Adipocyte (in vitro differentiated cells): ENCODE measurements at regions not wholly inside any gene's neighbourhood (a gene's known extent, or its start where the extent isn't known, plus 50 kb on each side); places are given as distances from the start of the nearest gene placed in this dataset.

Experiments used
- DNase-seq: peaks from one replicate; pipeline ENCODE4 v3.0.0-alpha.2; 2015; ENCODE audit warnings: low read depth
- H3K27me3 ChIP-seq: replicated peaks from 2 replicates; pipeline ENCODE4 v1.7.0; 2013; ENCODE audit warnings: mild to moderate bottlenecking, low read length, moderate library complexity; ENCODE audit not compliant: control insufficient read depth, insufficient read depth
- H3K36me3 ChIP-seq: 2 replicates; pipeline ENCODE4 v1.7.0; 2013; ENCODE audit warnings: low read length, mild to moderate bottlenecking, moderate library complexity; ENCODE audit not compliant: control insufficient read depth, insufficient read depth, severe bottlenecking
- H3K4me1 ChIP-seq: 2 replicates; pipeline ENCODE4 v1.7.0; 2013; ENCODE audit warnings: mild to moderate bottlenecking, low read length, moderate library complexity; ENCODE audit not compliant: control insufficient read depth, insufficient read depth
- H3K4me3 ChIP-seq: 2 replicates; pipeline ENCODE4 v1.7.0; 2013; ENCODE audit warnings: mild to moderate bottlenecking, low read length, moderate library complexity
- H3K9ac ChIP-seq: 2 replicates; pipeline ENCODE4 v1.7.0; 2013; ENCODE audit warnings: mild to moderate bottlenecking, low read length, moderate library complexity
- H3K9me3 ChIP-seq: 2 replicates; pipeline ENCODE4 v1.7.0; 2013; ENCODE audit warnings: mild to moderate bottlenecking, low read length, moderate library complexity; ENCODE audit not compliant: control insufficient read depth

DNA sequence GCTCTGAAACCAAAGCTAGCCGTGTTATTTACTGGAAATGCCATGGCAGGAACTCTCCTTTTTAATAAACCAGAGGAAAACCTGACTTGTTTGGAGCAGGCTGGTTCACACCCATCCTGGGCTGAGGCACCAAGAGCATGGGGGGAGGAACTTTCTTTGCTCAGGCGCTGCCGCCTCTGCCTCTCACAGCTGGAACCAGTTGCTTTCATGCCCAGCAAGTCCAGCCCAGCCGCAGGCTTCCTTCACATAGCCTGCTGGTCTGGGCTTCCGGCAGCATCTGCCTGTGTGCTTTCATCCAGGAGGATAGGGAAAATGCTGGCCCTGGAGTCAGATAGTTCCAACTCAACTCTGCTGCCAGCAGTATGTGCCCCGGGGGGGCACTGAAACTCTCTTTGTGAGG is 88.1 kb upstream of the ASIC2 start:
- Histone ChIP-seq H3K27me3 (peaks cover 40% of the 10 kb centered on the region), H3K36me3 (no peaks in the 10 kb centered on the region), H3K9ac (no peak overlapping the region), H3K4me3 (no peak overlapping the region), H3K4me1 (no peaks in the 10 kb centered on the region), H3K9me3 (no peaks in the 10 kb centered on the region)
- no peak for DNase-seq

DNA sequence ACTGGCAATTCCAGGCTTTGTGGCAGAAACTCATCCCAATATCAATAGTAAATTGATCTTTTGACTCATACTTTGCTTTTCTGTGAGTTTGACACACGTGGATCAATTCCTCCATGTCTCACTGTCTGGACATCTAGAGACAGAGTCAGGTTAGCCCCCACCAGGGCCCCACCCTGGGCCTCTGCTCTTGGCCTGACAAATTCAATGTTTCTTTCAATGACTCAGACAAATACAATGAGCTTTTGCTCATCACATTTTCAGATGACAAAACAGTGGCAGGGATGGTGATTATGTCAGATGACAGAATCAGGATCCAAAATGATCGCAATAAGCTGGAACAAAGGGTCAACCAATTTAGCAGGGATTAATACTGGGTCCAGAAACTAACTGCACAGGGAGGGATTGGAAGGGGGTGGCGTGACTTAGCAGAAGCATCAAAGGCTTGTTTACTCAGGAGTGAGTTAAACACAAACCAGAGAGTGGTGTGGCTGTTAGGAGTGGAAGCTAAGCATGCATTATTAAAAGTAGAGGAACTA is 90.5 kb upstream of the ASIC2 start:
- H3K36me3 ChIP-seq, result no peaks in the 10 kb centered on the region
- no peaks in the 10 kb centered on the region for H3K9me3 ChIP-seq
- no peak overlapping the region for H3K4me3 ChIP-seq
- H3K27me3 ChIP-seq, result peaks cover 44% of the 10 kb centered on the region
- DNase-seq, result no peak
- H3K9ac ChIP-seq, result no peak overlapping the region
- H3K4me1 ChIP-seq, result no peaks in the 10 kb centered on the region

DNA sequence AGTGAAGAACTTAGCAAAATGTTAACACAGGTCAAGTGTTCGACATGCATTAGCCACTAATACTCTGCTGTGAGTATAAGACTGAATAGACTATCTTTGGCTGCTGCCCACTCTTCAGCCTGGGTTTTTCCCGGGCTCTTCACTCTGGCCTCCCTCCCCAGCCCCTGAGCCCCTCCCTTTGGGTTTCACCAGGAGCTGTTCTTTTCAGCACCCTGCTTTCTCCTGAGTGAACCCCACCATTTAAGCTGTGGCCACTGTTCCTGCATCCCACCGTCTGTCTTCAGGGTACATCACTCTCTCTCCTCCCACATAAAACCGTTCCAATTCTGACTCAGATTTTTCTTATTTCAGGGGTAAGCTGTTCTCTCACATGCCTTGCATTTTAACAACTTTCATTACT is 92.0 kb upstream of the ASIC2 start:
- no peak overlapping the region for H3K4me3 ChIP-seq
- DNase-seq, result no peak

DNA sequence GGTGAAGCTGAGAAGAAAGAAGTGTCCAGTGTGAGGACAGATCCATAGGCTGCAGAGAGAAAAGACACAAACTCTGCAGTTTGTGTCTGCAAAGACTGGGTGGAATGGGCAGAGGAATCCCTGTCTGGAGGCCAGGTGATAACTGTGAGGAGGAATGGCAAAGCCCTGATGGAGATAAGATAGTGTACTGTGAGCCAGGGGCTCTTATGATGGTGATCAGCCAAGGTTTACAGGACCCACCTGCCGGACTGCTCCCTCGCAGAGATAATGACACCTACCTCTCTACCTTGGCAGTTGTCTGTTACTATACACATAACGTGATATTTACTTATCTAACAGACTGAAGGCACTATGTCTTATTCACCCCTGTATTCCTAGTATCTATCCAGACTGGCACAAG is 92.6 kb upstream of the ASIC2 start:
- Histone ChIP-seq H3K9me3 (no peaks in the 10 kb centered on the region), H3K27me3 (peaks cover 32% of the 10 kb centered on the region), H3K36me3 (no peaks in the 10 kb centered on the region), H3K4me1 (no peaks in the 10 kb centered on the region), H3K9ac (no peak overlapping the region), H3K4me3 (no peak overlapping the region)
- DNase-seq, result no peak

More for the DNA sequence above, 92.0 kb upstream of the ASIC2 start:
- no peak overlapping the region for H3K9ac ChIP-seq
- peaks cover 38% of the 10 kb centered on the region for H3K27me3 ChIP-seq
- no peaks in the 10 kb centered on the region for H3K9me3 ChIP-seq
- H3K36me3 ChIP-seq, result no peaks in the 10 kb centered on the region
- no peaks in the 10 kb centered on the region for H3K4me1 ChIP-seq

DNA sequence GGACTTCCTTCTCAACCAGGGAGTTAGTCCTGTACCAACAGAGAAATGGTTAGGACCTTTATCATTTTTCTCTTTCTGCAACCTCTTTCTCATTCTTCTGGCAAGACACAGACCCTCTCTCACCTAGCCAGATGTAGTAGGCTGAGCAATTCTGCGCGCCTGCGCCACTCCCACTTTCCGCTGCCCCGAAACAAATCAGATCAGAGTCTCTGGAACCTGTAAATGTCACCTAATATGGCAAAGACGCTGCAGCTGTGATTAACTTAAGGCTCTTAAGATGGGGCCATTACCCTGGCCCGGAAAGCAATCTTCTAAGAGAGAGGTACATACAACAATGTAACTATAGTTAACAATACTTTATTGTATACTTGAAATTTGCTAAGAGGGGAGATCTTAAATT is 94.3 kb upstream of the ASIC2 start:
- Histone ChIP-seq H3K9me3 (peaks cover 4% of the 10 kb centered on the region), H3K9ac (no peak overlapping the region), H3K27me3 (peaks cover 24% of the 10 kb centered on the region), H3K36me3 (no peaks in the 10 kb centered on the region), H3K4me3 (no peak overlapping the region), H3K4me1 (no peaks in the 10 kb centered on the region)
- DNase-seq, result no peak

DNA sequence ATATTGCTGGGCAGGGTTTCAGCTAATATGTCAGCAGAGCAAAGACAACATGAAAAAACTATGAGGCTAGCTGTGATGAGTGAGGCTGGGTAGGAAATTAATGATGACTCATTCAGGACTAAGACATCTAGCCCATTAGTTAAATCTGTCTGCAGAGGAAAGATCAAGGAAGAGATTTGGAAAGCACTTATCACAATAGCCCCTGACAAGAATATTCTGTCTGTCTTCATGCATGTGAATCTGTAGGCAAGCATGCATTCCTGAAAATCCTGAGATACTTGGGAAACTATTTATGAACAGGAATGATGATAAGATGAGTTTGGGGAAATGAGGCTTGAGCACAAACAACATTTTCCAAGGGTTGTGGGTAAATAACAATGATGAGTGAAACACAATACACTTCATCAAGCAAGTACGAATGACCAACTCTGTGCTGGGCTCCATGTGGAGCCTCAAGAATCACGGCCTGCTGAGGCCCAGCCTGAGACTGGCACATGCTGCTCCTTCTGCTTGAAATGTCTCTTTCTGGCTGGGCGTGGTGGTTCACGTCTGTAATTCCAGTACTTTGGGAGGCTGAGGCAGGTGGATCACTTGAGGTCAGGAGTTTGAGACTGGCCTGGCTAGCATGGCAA is 96.5 kb upstream of the ASIC2 start:
- Histone ChIP-seq H3K36me3 (no peaks in the 10 kb centered on the region), H3K4me1 (no peaks in the 10 kb centered on the region), H3K9ac (no peak overlapping the region), H3K27me3 (peaks cover 23% of the 10 kb centered on the region), H3K4me3 (no peak overlapping the region), H3K9me3 (peaks cover 7% of the 10 kb centered on the region)
- no peak for DNase-seq

DNA sequence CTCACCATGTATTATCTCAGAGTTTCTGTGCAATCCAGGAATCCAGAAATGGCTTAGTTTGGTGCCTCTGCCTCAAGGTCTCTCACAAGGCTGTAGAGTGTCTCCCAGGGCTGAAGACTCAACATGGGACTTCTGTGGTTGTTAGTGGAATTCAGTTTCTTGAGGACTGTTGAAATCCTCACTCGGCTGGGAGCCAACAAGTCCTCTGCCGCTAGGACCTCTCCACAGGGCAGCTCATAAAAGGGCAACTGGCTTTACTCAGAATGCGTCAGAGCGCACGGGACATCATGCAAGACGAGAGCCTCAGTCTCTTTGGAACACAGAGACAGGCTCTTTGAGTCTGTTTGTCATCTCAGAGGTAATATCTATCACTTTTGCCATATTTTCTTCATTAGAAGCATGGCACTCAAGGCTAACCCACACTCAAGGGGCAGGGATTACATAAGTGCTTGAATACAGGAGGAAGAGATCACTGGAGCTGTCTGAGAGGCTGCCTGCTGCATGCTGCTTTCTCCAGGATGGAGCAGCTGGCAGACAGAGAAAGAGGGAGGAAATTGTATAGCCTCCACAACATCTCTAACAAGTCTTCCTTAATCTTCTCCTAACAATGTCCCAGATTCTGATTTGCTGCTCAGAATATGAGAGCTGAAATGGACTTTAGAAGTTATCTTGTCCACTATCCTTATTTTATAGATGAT is 97.5 kb upstream of the ASIC2 start:
- Histone ChIP-seq H3K4me3 (no peak overlapping the region), H3K9me3 (peaks cover 9% of the 10 kb centered on the region), H3K9ac (no peak overlapping the region), H3K36me3 (no peaks in the 10 kb centered on the region), H3K4me1 (no peaks in the 10 kb centered on the region), H3K27me3 (peaks cover 20% of the 10 kb centered on the region)
- DNase-seq, result no peak

DNA sequence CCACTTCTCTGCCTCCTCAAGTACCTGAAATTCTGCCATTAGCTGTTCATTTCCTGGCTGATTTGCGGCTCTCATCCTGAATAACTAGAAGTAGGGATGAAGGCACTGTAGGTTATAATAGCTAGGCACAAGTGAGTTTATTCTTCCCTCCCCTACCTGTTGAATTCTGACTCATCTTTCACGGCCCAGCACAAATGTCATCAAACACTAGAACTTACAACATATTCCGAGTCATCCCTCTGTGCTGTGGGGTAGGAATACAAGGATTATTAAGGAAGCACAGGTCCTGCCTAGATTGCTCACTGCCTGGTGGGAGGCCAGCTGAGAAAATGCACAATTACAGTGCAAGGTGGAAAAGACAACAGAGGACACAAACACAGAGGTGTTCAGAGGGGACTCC is 103.7 kb upstream of the ASIC2 start:
- H3K9me3 ChIP-seq, result peaks cover 11% of the 10 kb centered on the region
- no peak overlapping the region for H3K9ac ChIP-seq
- no peaks in the 10 kb centered on the region for H3K4me1 ChIP-seq
- no peak overlapping the region for H3K4me3 ChIP-seq
- DNase-seq, result no peak
- peaks cover 7% of the 10 kb centered on the region for H3K27me3 ChIP-seq
- no peaks in the 10 kb centered on the region for H3K36me3 ChIP-seq

DNA sequence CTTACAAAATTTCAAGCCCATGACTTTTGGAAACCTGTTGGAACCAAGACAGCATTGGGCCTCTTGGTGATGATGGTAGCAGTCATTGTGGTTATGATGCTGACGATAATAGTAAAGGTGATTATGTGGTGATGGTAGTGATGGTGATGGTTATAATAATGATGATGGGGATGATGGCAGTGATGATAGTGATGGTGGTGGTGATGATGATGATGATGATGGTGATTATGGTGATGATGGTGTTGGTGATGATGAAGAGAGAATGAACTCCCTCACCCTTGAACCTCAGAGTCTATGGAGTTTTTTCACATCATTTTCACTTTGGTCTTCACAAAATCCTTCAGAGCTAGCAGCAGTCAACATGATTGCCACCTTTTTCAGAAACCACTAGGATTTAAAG is 105.3 kb upstream of the ASIC2 start:
- Histone ChIP-seq H3K4me3 (no peak overlapping the region), H3K4me1 (no peaks in the 10 kb centered on the region), H3K9ac (no peak overlapping the region), H3K27me3 (peaks cover 9% of the 10 kb centered on the region), H3K9me3 (peaks cover 10% of the 10 kb centered on the region), H3K36me3 (no peaks in the 10 kb centered on the region)
- DNase-seq, result no peak

DNA sequence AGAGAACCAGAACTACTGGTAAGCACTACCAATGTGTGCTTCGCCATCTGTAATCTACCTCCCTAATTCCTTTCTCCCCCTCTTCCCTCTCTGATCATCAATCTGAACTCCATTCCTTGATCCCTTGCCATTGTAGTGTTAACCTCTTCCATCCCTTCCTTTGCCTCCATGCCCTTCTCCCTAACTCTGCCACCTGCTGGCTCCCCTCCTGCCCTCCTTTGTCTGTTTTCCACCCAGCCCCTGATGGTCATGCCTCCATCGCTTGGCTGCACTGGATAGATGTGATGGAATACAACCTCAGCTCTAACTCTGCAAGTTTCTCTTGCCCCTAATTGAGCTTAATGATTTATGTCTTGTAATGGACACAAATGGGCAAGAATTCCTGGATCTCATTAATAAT is 108.2 kb upstream of the ASIC2 start:
- Histone ChIP-seq H3K27me3 (peaks cover 10% of the 10 kb centered on the region), H3K4me3 (no peak overlapping the region), H3K9ac (no peak overlapping the region), H3K36me3 (no peaks in the 10 kb centered on the region), H3K4me1 (no peaks in the 10 kb centered on the region), H3K9me3 (peaks cover 2% of the 10 kb centered on the region)
- DNase-seq, result no peak

DNA sequence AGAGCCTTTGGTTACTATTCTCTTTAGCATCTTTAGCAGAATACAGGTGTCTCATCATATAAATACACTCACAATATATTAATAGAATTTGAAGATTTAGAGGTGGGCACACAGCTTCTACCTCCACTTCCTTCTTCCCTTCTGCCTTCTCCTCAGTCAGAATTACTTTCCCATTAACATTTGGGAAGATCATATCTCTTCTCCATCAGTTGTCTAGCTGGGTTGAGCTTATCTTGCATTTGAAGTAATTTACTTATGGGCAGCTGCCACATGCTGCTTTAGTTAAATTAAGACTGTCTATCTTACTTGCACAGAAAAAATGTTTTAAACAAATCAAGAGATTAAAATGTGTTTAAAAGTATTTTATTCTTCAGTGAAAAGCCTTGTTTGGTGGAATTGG is 110.1 kb upstream of the ASIC2 start:
- H3K9me3 ChIP-seq, result peaks cover 2% of the 10 kb centered on the region
- H3K4me1 ChIP-seq, result no peaks in the 10 kb centered on the region
- peaks cover 10% of the 10 kb centered on the region for H3K27me3 ChIP-seq
- H3K4me3 ChIP-seq, result no peak overlapping the region
- DNase-seq, result no peak
- H3K9ac ChIP-seq, result no peak overlapping the region
- H3K36me3 ChIP-seq, result no peaks in the 10 kb centered on the region
